IMR-90 (cell line): ENCODE measurements at regions not wholly inside any gene's neighbourhood (a gene's known extent, or its start where the extent isn't known, plus 50 kb on each side); places are given as distances from the start of the nearest gene placed in this dataset.

ENCODE experiments used
- ATAC-seq: fragments of 200-7000 bp; cut with Tn5 transposase; 2 replicates; pipeline ENCODE4 v1.9.1; 2020; ENCODE audit warnings: low read depth, mild to moderate bottlenecking, moderate library complexity
- BruUV-seq: library from RNA; stranded (reverse); fragments of 400-500 nt; replicated peaks from 2 replicates; lab custom pipeline; 2021; lab: Mats Ljungman, UMichigan
- CTCF ChIA-PET: fragments of 300-600 bp; formaldehyde crosslinking; extraction: SDS; loops from one replicate; lab custom pipeline; 2021; ENCODE audit warnings: antibody characterized with exemption; lab: Yijun Ruan, JAX
- POLR2A ChIA-PET: fragments of 300-600 bp; sonication (Branson Sonifier 250); formaldehyde crosslinking; loops from one replicate; lab custom pipeline; 2022; ENCODE audit warnings: antibody characterized with exemption; ENCODE audit not compliant: unreplicated experiment; lab: Charles Lee
- DNase-seq: peaks from one replicate; pipeline ENCODE4 v3.0.0; 2013
- H2AFZ ChIP-seq: replicated peaks from 2 replicates; pipeline ENCODE3; 2013; ENCODE audit warnings: low read length, mild to moderate bottlenecking; ENCODE audit not compliant: poor library complexity
- H2AK5ac ChIP-seq: 2 replicates; pipeline ENCODE4 v1.6.1; 2013; ENCODE audit warnings: low read depth, low read length, inconsistent platforms
- H2AK9ac ChIP-seq: replicated peaks from 2 replicates; pipeline ENCODE3; 2013; ENCODE audit warnings: mild to moderate bottlenecking, low read depth, low read length, moderate library complexity; ENCODE audit not compliant: poor library complexity
- H2BK120ac ChIP-seq: 2 replicates; pipeline ENCODE4 v1.6.1; 2013; ENCODE audit warnings: low read depth, low read length, inconsistent platforms
- H2BK15ac ChIP-seq: 3 replicates; pipeline ENCODE4 v1.6.1; 2013; ENCODE audit warnings: low read depth, low read length, inconsistent platforms
- H2BK20ac ChIP-seq: 2 replicates; pipeline ENCODE4 v1.6.1; 2013; ENCODE audit warnings: low read depth, mild to moderate bottlenecking, inconsistent platforms, low read length, moderate library complexity
- H2BK5ac ChIP-seq: 2 replicates; pipeline ENCODE4 v1.6.1; 2013; ENCODE audit warnings: mild to moderate bottlenecking, low read depth, low read length, inconsistent platforms; ENCODE audit not compliant: poor library complexity, severe bottlenecking
- H3K14ac ChIP-seq: replicated peaks from 2 replicates; pipeline ENCODE4 v1.6.1; 2013; ENCODE audit warnings: low read depth, low read length, inconsistent platforms
- H3K18ac ChIP-seq: 2 replicates; pipeline ENCODE4 v1.6.1; 2013; ENCODE audit warnings: low read depth, low read length, control low read depth
- H3K23ac ChIP-seq: 2 replicates; pipeline ENCODE4 v1.6.1; 2013; ENCODE audit warnings: low read depth, low read length, inconsistent platforms
- H3K27ac ChIP-seq: 2 replicates; pipeline ENCODE4 v1.5.1; 2013; ENCODE audit warnings: mild to moderate bottlenecking, control low read depth, low read length; ENCODE audit not compliant: insufficient read depth
- H3K27me3 ChIP-seq: 2 replicates; pipeline ENCODE4 v1.6.1; 2013; ENCODE audit warnings: low read length; ENCODE audit not compliant: control insufficient read depth, insufficient read depth
- H3K36me3 ChIP-seq: 2 replicates; pipeline ENCODE4 v1.6.1; 2013; ENCODE audit warnings: low read length, mixed read lengths; ENCODE audit not compliant: control insufficient read depth, insufficient read depth
- H3K4ac ChIP-seq: 2 replicates; pipeline ENCODE4 v1.6.1; 2013; ENCODE audit warnings: low read depth, low read length, inconsistent platforms
- H3K4me1 ChIP-seq: 2 replicates; pipeline ENCODE4 v1.6.1; 2013; ENCODE audit warnings: low read length, mixed read lengths; ENCODE audit not compliant: control insufficient read depth, insufficient read depth
- H3K4me2 ChIP-seq: 2 replicates; pipeline ENCODE4 v1.6.1; 2013; ENCODE audit warnings: low read depth, mild to moderate bottlenecking, control low read depth, low read length, moderate library complexity
- H3K4me3 ChIP-seq: 2 replicates; pipeline ENCODE4 v1.5.1; 2013; ENCODE audit warnings: low read depth, mild to moderate bottlenecking, control low read depth, low read length, moderate library complexity; ENCODE audit not compliant: insufficient read depth
- H3K56ac ChIP-seq: 2 replicates; pipeline ENCODE4 v1.6.1; 2013; ENCODE audit warnings: low read length, inconsistent platforms; ENCODE audit not compliant: insufficient read depth; ENCODE audit errors: extremely low read depth
- H3K79me1 ChIP-seq, 2 experiments: 2 replicates each; pipeline ENCODE4 v1.6.1; 2013; ENCODE audit warnings: low read length in 2 of 2, inconsistent platforms in 1 of 2, low read depth in 1 of 2
- H3K9ac ChIP-seq: 2 replicates; pipeline ENCODE4 v1.6.1; 2013; ENCODE audit warnings: low read depth, low read length, control low read depth
- H3K9me1 ChIP-seq: 2 replicates; pipeline ENCODE4 v1.6.1; 2013; ENCODE audit warnings: low read length, inconsistent platforms; ENCODE audit not compliant: insufficient read depth
- H3K9me3 ChIP-seq: 2 replicates; pipeline ENCODE4 v1.6.1; 2013; ENCODE audit warnings: low read length; ENCODE audit not compliant: control insufficient read depth, insufficient read depth
- H4K20me1 ChIP-seq: 2 replicates; pipeline ENCODE4 v1.6.1; 2013; ENCODE audit warnings: low read length, inconsistent platforms; ENCODE audit not compliant: insufficient read depth
- H4K5ac ChIP-seq: 2 replicates; pipeline ENCODE4 v1.6.1; 2013; ENCODE audit warnings: mild to moderate bottlenecking, low read depth, low read length, control low read depth
- H4K8ac ChIP-seq, 2 experiments: 2 replicates each; pipeline ENCODE4 v1.6.1; 2013; ENCODE audit warnings: low read depth in 2 of 2, low read length in 2 of 2, control low read depth in 1 of 2, inconsistent platforms in 1 of 2
- H4K91ac ChIP-seq: 2 replicates; pipeline ENCODE4 v1.6.1; 2013; ENCODE audit warnings: low read depth, low read length, inconsistent platforms; ENCODE audit not compliant: insufficient read depth
- RAD21 ChIP-seq: IDR thresholded peaks from 2 replicates; pipeline ENCODE4 v1.6.1; 2012; ENCODE audit warnings: low read length, improper control_type of control experiment
- WGBS, 2 experiments: methylation state at CpG; one replicate each; pipeline versions ENCODE4 v1.1.5 to v1.1.7; 2013; ENCODE audit warnings: missing lambda C conversion rate in 2 of 2; ENCODE audit not compliant: insufficient read length in 1 of 2; ENCODE audit errors: extremely low coverage in 2 of 2; 5-methylcytosine and 5-hydroxymethylcytosine counted together
- dilution Hi-C: fragments of 300-500 bp; cut with HindIII; formaldehyde crosslinking; loops from one replicate; pipeline ENCODE4 v1.14.3; 2018; ENCODE audit warnings: low sequenced_read_pairs; ENCODE audit not compliant: unreplicated experiment
- in situ Hi-C: fragments of 300-500 bp; cut with MboI; formaldehyde crosslinking; loops from 3 replicates; pipeline ENCODE4 v1.14.3; 2019; ENCODE audit warnings: low sequenced_read_pairs, inconsistent platforms, mixed read lengths
- intact Hi-C: fragments of 100-400 bp; cut with micrococcal nuclease; formaldehyde crosslinking; loops from 2 replicates; pipeline ENCODE4 v1.10.0; 2022

DNA sequence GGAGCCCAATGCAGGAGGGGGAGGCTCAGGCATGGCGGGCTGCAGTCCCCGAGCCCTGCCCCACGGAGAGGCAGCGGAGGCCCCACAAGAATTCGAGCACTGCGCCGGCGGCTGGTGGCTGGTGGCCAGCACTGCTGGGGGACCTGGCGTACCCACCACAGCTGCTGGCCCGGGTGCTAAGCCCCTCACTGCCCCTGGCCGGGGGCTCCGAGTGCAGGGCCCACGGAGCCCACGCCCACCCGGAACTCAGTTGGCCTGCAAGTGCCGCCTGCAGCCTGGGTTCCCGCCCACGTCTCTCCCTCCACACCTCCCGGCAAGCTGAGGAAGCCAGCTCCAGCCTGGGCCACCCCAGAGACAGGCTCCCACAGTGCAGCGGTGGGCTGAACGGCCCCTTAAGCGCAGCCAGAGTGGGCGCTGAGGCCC is 780.3 kb downstream of the DTWD2 start:
- Histone ChIP-seq H3K9ac (no peak overlapping the region), H3K9me3 (peaks cover 10% of the 10 kb centered on the region), H3K4me2 (no peak overlapping the region), H3K27me3 (no peaks in the 10 kb centered on the region), H2BK120ac (no peak overlapping the region), H3K27ac (no peak overlapping the region), H3K4me1 (no peaks in the 10 kb centered on the region), H3K56ac (no peak overlapping the region), H3K4ac (no peak overlapping the region), H2AFZ (no peak overlapping the region), H2BK20ac (no peak overlapping the region), H2AK5ac (no peak overlapping the region), H3K18ac (no peak overlapping the region), H4K20me1 (no peaks in the 10 kb centered on the region), H4K8ac (no peak overlapping the region), H2AK9ac (no peak overlapping the region), H2BK5ac (no peak overlapping the region), H3K36me3 (no peaks in the 10 kb centered on the region), H3K23ac (no peak overlapping the region), H3K9me1 (no peaks in the 10 kb centered on the region), H3K14ac (no peak overlapping the region), H3K79me1 (no peaks in the 10 kb centered on the region), H2BK15ac (no peak overlapping the region), H3K4me3 (no peak overlapping the region), H4K91ac (no peak overlapping the region), H4K5ac (no peak overlapping the region)
- DNase-seq (no peak), ATAC-seq (no peak)
- intact Hi-C loops, result no loop called here
- dilution Hi-C loops, result no loop called here
- no TSS peak for BruUV-seq
- POLR2A ChIA-PET, result no interaction called here
- in situ Hi-C loops, result no loop called here
- 92% methylated on average over 13 of the region's 23 CpGs; no CpG with 5 or more reads in 1 of the 2 experiments for WGBS, 2 experiments
- TF ChIP-seq RAD21, result no peak
- CTCF ChIA-PET, result no interaction called here
